GM21381 (cell line): ENCODE measurements at regions not wholly inside any gene's neighbourhood (a gene's known extent, or its start where the extent isn't known, plus 50 kb on each side); places are given as distances from the start of the nearest gene placed in this dataset.

Source experiments
- ATAC-seq: cut with Tn5 transposase; IDR thresholded peaks from one replicate; pipeline ENCODE4 v1.9.1; 2021; ENCODE audit warnings: mild to moderate bottlenecking, moderate library complexity; ENCODE audit not compliant: unreplicated experiment

DNA sequence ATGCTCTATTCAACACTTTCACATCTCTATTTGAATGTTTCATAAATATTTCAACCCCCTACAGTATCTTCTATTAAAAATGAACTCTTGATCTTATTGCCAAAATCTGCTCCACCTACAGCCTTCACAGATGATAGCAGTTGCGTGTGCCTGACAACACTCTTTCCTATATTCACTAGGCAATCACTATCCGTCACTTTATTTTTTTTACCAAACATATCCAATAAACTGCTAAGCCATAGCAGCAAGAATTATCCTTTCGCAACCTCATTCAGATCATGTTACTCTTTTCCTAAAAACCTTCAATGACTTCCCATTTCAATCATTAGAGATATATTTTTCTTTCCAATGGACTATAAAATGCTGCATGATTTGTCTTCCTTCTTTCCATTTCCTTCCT lies 629.8 kb upstream of the PCDH9 start:
- ATAC-seq = no peak

DNA sequence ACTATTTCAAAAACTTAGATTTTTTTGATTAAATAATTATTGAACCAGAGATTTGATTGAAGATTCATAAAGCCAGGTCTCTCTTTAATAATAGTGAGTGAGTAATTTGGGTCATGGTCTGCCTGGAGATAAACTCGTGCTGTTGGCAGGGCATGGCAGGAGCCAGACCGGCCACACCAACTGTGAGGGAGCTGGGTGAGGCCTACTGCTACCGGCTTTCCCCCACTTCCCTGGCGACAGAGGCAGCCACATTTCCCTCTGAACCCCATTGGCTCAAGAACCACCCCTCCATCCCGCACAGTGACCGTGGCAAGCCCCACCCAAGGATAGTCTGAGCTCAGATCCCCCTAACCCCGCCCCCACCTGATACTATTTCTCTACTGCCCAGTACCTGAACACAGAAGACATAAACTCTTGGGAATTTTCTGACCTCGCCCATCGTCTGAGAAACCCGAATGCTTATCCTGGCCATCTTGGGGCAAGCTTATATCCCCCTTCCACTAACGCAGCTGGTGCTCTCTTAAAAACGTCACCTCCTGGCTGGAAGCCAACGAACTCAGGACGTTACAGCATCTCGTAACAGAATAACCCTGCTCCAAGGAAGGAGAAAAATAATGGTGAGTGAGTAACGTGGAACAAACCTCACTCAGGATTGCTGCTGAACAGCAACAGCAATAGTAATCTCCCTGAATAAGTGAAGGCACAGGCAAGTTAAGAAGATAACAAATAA lies 627.6 kb upstream of the PCDH9 start:
- no peak for ATAC-seq

DNA sequence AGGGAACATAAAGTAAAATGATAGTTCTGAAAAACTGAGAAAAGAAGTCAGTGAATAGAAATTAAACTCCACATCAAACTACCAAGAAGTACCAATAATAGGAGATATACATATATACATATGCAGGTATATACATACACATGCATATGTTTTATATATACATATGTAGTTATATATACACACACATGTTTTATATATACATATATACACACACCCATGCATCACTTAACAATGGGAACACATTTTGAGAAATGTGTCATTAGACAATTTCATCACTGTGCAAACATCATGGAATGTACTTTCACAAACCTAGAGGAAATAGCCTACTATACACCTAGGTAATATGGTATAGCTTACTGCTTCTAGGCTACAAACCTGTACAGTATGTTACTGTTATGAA lies 626.8 kb upstream of the PCDH9 start:
- ATAC-seq = no peak

DNA sequence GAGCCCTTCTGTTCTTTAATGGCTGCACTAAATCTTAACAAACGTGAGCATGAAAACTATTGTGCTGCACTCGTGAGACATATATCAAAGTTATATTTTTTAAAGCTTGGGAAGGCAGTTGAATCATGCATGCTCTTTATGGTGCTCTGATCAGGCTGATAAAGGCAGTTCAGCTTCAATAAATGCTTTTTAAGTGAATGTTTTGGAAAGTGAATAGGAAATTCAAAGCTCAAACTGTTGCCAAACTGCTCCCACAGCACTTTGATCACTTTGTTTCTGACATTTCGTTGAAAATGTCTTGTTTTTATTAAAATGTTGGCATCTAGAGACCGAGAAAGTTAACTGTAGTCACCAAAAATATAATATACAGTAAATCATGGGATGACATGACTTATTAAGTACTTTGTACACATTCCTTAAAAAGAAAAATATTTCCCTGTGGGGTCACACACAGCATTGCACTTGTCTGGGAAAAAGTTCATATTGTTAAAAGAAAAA lies 625.7 kb upstream of the PCDH9 start:
- ATAC-seq = no peak

DNA sequence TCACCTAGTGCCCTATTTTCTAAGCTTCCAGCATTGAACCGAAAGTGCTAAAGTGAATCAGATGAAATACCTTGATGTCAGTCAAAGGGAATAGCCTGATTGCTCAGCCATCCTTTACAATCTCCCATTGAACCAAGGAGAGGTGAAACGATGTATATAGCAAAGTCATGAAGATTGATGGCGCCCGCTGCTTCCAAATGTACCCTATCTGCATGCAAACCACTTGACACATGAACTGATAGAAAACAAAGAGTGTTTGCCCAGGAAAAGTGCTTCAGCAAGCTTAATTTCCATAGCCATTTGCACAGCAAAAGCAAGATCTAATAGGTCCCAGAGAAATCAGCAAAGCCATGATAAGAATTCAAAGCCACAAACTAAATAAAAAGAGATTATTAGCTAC lies 624.9 kb upstream of the PCDH9 start:
- no peak for ATAC-seq

DNA sequence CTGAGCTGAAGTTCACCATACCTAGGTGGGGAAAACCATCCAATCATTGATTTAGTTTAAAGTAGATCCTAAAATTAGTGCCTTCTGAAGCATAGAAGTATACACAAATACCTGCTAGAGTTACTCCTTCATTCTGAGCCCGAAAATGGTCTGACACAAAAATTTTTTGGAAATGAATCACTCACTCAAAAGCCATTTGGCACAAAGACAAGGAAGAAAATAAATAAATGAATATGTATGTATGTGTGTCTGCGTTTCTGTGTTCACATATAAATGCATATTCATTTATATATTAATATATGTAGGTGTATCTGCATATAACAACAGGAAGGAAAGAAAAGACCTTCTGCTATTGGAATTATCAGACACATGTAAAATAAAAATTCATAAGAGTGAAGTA lies 614.4 kb upstream of the PCDH9 start:
- no peak for ATAC-seq

DNA sequence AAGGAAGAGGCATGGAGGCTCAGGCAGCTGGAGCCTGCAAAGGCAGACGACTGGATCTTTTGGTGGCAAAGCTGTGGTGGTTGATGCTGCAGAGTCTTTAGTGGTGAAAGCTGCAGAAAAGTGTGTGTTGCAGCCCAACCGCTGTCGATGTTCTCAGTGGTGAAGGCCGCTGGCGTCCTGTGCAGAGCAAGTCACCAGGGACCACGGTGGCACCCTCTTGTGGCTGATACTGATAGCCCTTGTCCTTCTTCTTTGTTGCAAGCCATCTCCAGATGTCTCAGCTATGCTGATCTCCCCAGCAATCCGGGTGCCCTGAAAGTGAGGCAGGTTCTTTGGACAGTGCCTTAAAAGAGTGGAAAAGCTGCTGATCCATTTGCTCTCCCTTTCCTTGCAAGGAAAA lies 610.9 kb upstream of the PCDH9 start:
- no peak for ATAC-seq

DNA sequence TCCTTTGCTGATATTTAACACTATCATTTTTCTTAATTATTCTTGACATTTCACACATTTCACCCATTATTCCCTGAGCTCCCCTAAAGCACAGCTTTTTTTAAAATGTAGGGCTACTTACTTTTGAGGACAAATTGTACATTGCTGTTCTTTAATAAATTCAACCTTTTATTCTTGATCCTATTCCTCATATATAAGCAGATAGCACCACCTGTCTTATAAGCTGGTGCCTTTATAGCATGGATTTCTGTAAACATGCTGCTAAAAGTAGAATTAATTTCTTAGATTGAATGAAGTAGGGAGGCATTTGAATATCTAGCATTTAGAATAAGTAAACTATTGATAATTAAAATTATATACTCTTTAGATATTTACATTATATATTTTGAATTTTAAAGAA lies 603.4 kb upstream of the PCDH9 start:
- ATAC-seq = no peak

DNA sequence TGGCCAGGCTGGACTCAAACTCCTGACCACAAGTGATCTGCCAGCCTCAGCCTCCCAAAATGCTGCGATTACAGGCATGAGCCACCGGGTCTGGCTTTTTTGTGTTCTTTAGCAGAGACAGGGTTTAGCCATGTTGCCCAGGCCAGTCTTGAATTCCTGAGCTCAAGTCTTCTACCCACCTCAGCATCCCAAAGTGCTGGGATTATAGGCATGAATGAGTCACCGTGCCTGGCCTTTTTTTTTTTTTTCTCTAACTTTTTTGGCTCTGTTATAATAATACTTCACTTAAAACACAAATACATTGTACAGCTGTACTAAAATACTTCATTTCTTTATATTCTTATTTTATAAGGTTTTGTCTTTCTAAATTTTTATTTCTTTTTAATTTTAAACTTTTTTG lies 599.5 kb upstream of the PCDH9 start:
- ATAC-seq = no peak

DNA sequence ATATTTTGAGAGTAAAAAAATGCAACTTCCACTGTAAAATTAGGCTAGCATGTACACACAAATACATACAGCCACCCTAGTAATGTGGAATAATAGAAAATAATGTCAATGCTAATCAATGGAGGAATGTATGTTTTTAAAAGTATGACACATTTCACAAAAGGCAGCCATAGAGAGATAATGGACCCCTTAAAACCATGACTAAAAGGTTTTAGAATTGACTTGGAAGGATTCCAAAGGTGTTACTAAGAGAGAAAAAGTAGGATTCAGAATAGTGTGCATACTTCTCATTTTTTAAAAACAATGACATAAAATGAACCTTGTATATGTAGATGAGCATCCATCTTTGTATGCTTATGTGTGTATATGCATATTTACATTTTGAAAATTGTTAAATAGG lies 597.9 kb upstream of the PCDH9 start:
- ATAC-seq = no peak

DNA sequence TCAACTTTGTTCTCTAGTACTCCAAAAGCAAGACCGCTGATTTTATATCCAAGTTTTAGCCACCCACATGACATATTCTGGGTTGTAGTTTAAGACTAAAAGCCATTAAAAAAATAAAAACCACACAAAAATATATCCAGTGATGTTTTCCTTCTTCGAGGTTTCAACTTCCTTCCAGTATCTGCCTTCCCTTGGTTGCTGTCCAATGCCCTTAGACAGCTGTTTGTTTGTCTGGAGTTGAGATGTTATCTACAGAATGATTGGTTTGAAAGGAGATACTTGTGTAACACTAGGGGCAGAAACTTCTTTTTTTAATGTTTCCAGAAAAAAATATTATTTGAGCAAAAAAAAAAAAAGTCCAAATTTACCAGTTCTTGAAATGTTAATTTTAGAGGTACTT lies 591.5 kb upstream of the PCDH9 start:
- no peak for ATAC-seq

DNA sequence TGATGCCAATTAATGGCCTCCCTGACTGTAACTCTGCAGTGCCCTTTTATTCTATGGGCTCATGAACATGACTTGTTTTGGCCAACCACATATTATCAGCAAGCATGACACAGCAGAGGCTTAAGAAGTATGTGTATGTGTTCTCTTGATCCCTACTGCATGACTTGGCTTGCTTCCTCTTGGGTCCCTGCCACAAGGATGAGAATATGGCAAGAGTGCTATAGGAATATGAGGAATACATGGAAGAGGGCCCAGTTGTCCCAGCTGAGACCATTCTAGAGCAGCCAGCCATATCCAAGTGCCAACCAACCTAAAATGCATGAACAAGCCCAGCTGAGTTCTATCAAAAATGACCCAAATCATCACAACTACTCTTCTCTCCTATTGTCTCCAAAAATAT lies 576.7 kb upstream of the PCDH9 start:
- ATAC-seq = no peak

DNA sequence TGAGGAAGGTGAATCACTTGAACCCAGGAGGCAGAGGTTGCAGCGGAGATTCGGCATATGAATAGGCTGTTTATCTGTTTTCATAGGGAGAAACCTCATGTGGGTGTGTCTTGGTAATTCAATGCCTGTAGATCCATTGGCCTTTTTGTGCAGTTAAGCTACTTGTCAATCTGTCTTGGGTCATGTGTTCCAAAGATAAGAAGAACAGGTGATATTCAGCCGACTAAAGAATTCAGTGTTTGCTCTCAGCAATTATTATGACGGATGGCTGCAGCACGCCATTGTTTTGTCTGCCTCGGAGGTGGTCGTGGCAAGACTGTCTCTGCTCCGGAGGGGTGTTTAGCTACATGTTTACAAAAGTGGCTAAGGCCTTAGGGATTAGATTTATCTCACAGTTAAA lies 573.0 kb upstream of the PCDH9 start:
- no peak for ATAC-seq

DNA sequence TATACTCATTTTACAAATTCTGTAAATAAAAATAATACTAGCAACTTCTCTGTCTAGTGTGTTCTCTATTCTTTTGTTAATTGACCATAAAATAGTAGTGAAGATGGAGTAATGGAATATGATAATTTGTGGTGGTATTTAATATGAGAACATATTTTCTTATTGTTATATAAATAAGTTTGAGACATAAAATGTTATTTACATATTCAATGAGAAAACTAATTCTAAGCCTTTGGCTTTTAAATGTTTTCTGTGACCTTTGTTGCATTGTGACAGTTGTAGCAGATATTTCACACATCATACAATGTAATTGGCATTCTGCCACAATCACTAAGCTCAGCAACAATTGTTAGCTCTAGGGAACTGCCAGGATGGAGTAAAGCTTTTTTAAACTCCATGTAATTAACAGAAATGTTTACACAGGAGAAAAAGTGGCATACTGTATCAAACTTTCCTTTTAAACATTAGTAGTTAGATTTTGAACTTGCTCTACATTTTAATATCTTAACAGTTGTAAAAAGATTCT lies 562.1 kb upstream of the PCDH9 start:
- ATAC-seq = no peak

DNA sequence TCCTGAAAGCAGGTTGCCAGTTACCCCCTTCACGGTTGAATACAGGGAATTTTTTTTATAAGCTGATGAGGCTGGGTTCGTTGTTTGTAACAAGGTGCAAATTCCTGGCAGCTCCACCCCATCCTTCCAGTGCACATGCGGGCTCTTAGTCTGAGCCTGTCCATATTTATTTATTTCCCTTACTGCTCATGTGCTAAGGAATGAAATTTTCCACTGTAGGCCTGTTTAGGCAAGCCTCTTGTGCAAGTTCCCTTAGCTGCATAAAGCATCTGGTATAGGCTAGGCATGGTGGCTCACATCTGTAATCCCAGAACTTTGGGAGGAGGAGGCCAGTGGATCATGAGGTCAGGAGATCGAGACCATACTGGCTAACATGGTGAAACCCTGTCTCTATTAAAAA lies 560.9 kb upstream of the PCDH9 start:
- ATAC-seq = no peak

DNA sequence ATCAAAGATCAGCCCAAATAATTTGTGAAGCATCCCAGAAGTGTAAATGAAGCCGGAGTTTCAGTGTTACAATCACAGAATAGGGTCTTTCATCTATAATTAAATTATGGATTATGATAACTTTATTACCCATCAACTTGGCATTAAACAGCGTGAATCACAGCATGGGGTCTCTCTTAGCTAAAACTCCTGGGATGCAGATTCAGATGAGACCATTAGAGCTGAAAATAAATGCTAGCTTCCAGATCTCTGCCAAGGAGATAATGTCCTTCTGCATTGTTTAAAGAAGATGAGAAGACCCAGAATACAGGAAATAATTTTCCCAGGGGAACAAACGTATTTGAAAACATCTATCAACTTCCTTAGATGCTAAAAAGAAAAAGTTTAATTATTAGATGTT lies 546.0 kb upstream of the PCDH9 start:
- no peak for ATAC-seq

DNA sequence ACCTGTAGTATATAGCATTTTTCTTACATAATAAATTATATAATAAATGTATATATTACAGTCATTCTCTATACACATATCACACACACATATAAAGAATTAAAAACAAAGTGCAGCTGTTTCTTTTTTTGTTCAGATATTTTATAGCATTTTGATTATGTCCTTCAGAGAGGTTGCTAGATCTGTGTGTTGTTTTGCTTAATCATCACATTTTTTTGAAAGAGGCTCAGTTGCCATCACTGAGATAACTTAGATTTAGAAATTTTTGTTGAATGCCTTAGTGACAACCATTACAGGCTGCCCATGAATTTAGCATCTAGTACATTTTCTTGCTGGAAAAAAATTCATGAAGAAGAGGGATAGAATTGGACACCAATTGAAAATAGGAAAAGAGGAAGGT lies 545.2 kb upstream of the PCDH9 start:
- ATAC-seq = no peak

DNA sequence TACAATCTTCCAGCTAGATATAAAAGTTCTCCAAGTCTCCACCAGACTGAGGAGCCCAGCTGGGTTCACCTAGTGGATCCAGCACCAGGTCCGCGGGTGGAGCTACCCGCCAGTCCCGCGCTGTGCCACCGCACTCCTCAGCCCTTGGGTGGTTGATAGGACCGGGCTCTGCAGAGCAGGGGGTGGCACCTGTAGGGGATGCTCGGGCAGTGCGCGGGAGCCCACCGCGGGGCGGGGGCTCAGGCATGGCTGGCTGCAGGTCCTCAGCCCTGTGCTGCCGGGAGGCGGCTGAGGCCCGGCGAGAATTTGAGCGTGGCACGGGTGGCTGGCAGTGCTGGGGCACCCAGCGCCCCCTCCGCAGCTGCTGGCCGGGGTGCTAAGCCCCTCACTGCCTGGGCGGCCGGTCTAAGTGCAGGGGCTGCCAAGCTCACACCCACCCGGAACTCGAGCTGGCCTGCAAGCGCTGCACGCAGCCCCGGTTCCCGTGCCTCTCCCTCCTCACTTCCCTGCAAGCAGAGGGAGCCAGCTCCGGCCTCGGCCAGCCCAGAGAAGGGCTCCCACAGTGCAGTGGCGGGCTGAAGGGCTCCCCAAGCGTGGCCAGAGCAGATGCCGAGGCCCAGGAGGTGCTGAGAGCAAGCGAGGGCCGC lies 542.8 kb upstream of the PCDH9 start:
- ATAC-seq = no peak

DNA sequence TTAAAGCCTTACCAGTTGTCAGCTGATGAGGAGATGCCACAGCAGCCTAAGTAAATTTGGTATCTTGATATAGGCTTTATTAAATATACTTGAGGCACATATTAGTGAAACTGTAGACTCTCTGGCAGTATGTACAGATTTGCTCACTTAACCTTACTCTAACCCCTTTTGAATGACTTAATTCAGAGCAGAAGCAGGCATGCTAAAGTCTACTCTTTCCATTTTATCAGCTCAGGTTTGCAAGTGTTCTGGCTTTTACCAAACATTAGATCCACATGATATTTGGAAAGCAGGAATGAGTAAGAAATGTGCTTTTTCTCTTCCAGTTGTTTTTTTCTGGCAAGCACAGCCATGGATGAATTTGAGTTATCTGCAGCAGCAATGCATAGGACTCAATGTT lies 541.0 kb upstream of the PCDH9 start:
- ATAC-seq = no peak

DNA sequence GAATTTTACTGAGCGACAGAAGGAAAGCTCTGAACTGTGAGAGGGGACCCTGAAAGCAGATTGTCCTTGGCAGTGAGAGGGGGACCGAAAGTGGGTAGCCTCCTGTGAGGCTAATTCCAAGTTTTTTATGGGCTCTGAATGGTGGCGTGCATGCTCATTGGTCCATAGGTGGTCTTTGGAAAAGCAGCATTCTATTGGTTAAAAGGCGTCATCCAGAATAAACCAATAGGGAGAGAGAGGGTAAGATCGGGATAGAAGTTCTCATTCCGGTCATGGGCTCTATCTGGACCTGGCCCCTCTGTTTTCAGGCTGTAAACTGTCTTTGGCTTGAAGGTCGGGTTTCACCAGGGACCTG lies 539.8 kb upstream of the PCDH9 start:
- no peak for ATAC-seq

DNA sequence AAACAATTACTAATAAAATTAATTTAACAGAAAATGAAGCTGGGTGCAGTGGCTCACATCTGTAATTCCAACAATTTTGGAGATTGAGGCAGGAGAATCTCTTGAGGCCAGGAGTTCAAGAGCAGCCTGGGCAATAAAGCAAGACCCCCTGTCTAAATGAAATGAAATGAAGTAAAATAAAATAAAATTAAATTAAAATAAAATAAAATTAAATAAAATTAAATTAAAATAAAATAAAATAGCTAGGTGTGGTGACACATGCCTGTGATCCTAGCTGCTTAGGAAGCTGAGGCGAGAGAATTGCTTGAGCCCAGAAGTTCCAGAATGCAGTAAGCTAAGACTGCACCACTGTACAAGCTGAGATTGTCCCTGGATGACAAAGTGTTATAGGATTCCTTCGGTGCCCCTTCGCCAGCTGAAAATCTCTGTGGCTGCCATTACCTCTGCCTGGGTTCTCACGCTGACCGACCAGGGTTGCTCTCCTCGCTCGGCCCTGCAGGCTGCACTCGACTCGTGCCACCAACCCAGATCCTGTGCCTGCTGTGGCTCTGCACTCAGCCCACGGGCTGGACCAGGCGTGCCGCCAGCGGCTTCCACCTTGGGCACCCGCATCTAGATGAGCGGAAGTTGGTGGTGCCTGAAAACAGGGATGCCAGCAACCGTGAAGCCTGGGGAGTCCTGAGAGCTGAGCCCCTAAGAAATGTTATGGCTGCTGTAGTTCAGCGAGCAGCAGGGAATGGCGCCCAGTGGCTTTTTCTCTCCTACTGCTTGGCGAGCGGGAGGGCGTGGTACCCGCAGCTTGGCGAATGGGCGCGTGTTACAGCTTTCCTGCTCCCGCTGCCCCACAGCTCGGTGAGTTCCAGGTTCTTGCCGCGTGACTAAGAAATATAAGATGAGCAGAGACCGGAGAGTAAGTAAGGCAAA lies 539.2 kb upstream of the PCDH9 start:
- ATAC-seq = no peak

DNA sequence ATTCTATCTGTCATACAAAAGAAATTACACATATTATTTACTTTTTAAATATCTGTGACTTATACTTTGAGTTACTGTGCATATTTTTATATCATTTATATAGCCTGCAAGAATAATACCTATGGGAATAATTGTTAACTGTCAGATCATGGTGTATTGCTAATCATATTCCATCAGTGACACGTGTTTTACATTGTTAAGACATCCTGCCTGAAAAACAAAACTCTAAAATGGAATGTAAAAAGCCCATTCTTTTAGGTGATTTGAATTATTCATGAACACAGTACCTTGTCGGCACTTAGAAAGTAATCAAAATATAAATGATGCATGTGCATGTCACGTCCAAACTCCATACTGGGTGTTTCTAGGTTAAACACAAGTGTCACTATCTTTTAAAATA lies 533.8 kb upstream of the PCDH9 start:
- ATAC-seq = no peak
